Uterus (tissue), 2 donors: ENCODE measurements at regions not wholly inside any gene's neighbourhood (a gene's known extent, or its start where the extent isn't known, plus 50 kb on each side); places are given as distances from the start of the nearest gene placed in this dataset.

Experiments
- POLR2A ChIP-seq, 2 donors: fragments of 450-650 bp; IDR thresholded peaks; one replicate each; pipeline ENCODE4 v1.6.1; 2016; ENCODE audit warnings: antibody characterized with exemption in 2 of 2, mild to moderate bottlenecking in 1 of 2, moderate library complexity in 1 of 2
- TF ChIP-seq, protein P1 (sequence below), 4 experiments: fragments of 200-600 bp in 2 of 4; fragments of 450-650 bp in 2 of 4; sonication (generic) in 2 of 4; IDR thresholded peaks; one replicate each; pipeline ENCODE4 v1.5.1; 2016 to 2019; ENCODE audit warnings: antibody characterized with exemption in 4 of 4, mild to moderate bottlenecking in 2 of 4, moderate library complexity in 1 of 4

GRCh38 chr6:3919849-3920248 lies 70.7 kb downstream of the FAM50B start:
- TF ChIP-seq, protein P1, sequence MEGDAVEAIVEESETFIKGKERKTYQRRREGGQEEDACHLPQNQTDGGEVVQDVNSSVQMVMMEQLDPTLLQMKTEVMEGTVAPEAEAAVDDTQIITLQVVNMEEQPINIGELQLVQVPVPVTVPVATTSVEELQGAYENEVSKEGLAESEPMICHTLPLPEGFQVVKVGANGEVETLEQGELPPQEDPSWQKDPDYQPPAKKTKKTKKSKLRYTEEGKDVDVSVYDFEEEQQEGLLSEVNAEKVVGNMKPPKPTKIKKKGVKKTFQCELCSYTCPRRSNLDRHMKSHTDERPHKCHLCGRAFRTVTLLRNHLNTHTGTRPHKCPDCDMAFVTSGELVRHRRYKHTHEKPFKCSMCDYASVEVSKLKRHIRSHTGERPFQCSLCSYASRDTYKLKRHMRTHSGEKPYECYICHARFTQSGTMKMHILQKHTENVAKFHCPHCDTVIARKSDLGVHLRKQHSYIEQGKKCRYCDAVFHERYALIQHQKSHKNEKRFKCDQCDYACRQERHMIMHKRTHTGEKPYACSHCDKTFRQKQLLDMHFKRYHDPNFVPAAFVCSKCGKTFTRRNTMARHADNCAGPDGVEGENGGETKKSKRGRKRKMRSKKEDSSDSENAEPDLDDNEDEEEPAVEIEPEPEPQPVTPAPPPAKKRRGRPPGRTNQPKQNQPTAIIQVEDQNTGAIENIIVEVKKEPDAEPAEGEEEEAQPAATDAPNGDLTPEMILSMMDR (IDR thresholded peaks at IDR 0.05), result no peak
- no peak for TF ChIP-seq POLR2A (IDR thresholded peaks at IDR 0.05)
